D721Med (cell line): ENCODE measurements at regions not wholly inside any gene's neighbourhood (a gene's known extent, or its start where the extent isn't known, plus 50 kb on each side); places are given as distances from the start of the nearest gene placed in this dataset.

Experiments
- DNase-seq: peaks from one replicate; pipeline ENCODE4 v3.0.0; 2011; ENCODE audit warnings: low spot score; ENCODE audit not compliant: insufficient read length
- FAIRE-seq: peaks from 2 replicates; lab custom pipeline; 2011; peaks lifted over from hg19 to GRCh38; lab: Jason Lieb, UNC
- TF ChIP-seq, protein P1 (sequence below): IDR thresholded peaks from 2 replicates; pipeline ENCODE4 v1.5.1; 2012; ENCODE audit warnings: mild to moderate bottlenecking, control low read depth; ENCODE audit not compliant: insufficient read depth; ENCODE audit errors: missing control alignments

DNA sequence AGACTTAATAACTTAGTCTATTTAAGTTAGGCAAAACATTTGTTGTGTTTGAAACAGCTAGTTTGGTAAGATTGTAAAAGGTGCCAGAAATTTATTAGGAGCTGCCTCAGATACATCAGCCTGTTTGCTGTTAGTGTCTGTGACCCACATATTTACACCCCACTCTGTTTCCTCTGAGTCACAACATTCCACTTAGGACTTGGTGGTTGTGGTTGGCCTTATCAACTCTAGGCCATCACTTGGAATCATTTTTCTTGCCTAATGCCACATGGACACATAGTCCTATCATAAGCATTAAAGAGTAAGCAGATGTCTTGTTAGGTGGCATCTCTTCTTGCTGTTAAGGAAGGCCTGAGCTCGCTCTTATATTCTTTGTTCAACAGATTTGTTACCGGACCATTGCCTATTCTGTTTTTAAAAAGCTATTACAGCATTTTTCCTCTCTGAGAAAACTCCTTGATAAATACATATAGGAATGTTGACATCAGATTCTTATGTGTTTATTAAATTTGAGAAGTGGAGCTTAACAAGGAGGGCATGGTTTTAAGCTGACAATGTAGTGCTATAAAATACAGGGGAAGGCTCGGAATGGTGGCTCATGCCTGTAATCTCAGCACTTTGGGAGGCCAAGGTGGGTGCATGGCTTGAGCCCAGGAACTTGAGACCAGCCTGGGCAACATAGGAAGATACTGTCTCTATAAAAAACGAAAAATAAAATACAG, 51.2 kb upstream of the PGRMC2 start:
- FAIRE-seq (no peak), DNase-seq (no peak)
- TF ChIP-seq, protein P1, sequence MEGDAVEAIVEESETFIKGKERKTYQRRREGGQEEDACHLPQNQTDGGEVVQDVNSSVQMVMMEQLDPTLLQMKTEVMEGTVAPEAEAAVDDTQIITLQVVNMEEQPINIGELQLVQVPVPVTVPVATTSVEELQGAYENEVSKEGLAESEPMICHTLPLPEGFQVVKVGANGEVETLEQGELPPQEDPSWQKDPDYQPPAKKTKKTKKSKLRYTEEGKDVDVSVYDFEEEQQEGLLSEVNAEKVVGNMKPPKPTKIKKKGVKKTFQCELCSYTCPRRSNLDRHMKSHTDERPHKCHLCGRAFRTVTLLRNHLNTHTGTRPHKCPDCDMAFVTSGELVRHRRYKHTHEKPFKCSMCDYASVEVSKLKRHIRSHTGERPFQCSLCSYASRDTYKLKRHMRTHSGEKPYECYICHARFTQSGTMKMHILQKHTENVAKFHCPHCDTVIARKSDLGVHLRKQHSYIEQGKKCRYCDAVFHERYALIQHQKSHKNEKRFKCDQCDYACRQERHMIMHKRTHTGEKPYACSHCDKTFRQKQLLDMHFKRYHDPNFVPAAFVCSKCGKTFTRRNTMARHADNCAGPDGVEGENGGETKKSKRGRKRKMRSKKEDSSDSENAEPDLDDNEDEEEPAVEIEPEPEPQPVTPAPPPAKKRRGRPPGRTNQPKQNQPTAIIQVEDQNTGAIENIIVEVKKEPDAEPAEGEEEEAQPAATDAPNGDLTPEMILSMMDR: no peak

DNA sequence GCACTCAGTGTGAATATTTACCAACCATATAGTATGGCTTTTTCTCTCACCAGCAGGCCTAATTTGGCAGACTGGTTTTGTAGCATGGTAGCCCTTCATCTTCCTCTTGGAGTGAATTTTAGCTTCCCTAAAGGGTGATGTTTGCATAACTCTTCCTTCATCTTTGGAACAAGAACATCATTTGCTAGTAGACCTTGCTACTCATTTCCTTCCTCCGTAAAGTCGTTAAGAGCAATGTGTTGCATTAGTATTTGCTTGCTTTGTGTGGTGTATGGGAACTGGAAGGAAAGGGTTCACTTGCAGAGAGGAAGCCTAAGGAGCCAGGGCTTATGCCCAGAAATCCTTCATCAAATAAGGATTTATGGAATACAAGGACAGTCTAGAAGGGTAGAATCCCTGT, 50.2 kb upstream of the PGRMC2 start:
- TF ChIP-seq, protein P1: no peak
- FAIRE-seq (no peak), DNase-seq (no peak)
